Left lung (tissue), 4 donors: ENCODE measurements at regions not wholly inside any gene's neighbourhood (a gene's known extent, or its start where the extent isn't known, plus 50 kb on each side); places are given as distances from the start of the nearest gene placed in this dataset.

Experiments used
- ATAC-seq: fragments of 200-7000 bp; cut with Tn5 transposase; one replicate; pipeline ENCODE4 v1.9.1; 2020; ENCODE audit warnings: moderate library complexity
- DNase-seq, 4 donors: peaks; one replicate each; pipeline ENCODE4 v3.0.0-alpha.2; 2013 to 2020
- H3K27ac ChIP-seq, 2 donors: fragments of 200-600 bp; sonication (generic) in 1 of 2; one replicate each; pipeline versions ENCODE4 v1.5.0 to v1.8.0; 2020 to 2021
- H3K27me3 ChIP-seq, 2 donors: fragments of 200-600 bp; sonication (generic) in 1 of 2; one replicate each; pipeline versions ENCODE4 v1.5.0 to v1.8.0; 2020 to 2021
- H3K36me3 ChIP-seq, 2 donors: fragments of 200-600 bp; sonication (generic) in 1 of 2; one replicate each; pipeline versions ENCODE4 v1.5.0 to v1.8.0; 2020 to 2021
- H3K4me1 ChIP-seq, 2 donors: fragments of 200-600 bp; one replicate each; pipeline ENCODE4 v1.8.0; 2021
- H3K4me3 ChIP-seq, 2 donors: fragments of 200-600 bp; sonication (generic) in 1 of 2; one replicate each; pipeline versions ENCODE4 v1.5.0 to v1.8.0; 2020 to 2021; ENCODE audit warnings: mild to moderate bottlenecking in 1 of 2
- H3K9me3 ChIP-seq, 2 donors: fragments of 200-600 bp; sonication (generic) in 1 of 2; one replicate each; pipeline versions ENCODE4 v1.5.0 to v1.8.0; 2020 to 2021
- CTCF ChIP-seq, 2 donors: fragments of 200-600 bp; sonication (generic) in 1 of 2; IDR thresholded peaks; one replicate each; pipeline versions ENCODE4 v1.5.0 to v1.8.0; 2021; ENCODE audit warnings: antibody characterized with exemption in 2 of 2
- intact Hi-C, 2 donors: fragments of 100-400 bp; cut with DNase I; formaldehyde crosslinking; loops; one replicate each; pipeline versions ENCODE4 v1.11.2 to v1.14.2; 2022
- donor health status: DM: no; HTN: yes; CAD: no.
- donor health status: DM: no; HTN: no; CAD: no.

GRCh38 chr2:40625849-40626248 lies 174.0 kb upstream of the SLC8A1 start:
- H3K4me1 ChIP-seq, result no peaks in the 10 kb centered on the region
- TF ChIP-seq CTCF (IDR thresholded peaks at IDR 0.05), result no peak
- H3K27ac ChIP-seq, result no peak overlapping the region
- DNase-seq, result no peak
- no peaks in the 10 kb centered on the region for H3K36me3 ChIP-seq
- no peak for ATAC-seq
- intact Hi-C loops, result no loop called here
- no peaks in the 10 kb centered on the region for H3K27me3 ChIP-seq
- no peak overlapping the region for H3K4me3 ChIP-seq
- H3K9me3 ChIP-seq, result no peaks in the 10 kb centered on the region

- Histone ChIP-seq H3K36me3 (no peaks in the 10 kb centered on the region), H3K9me3 (no peaks in the 10 kb centered on the region), H3K4me1 (no peaks in the 10 kb centered on the region), H3K27ac (no peak overlapping the region), H3K4me3 (no peak overlapping the region), H3K27me3 (no peaks in the 10 kb centered on the region)
- intact Hi-C loops, result no loop called here
- DNase-seq (no peak), ATAC-seq (no peak)
- no peak for TF ChIP-seq CTCF (IDR thresholded peaks at IDR 0.05)
Observed at GRCh38 chr2:40628556-40628955, 176.7 kb upstream of the SLC8A1 start.

DNA sequence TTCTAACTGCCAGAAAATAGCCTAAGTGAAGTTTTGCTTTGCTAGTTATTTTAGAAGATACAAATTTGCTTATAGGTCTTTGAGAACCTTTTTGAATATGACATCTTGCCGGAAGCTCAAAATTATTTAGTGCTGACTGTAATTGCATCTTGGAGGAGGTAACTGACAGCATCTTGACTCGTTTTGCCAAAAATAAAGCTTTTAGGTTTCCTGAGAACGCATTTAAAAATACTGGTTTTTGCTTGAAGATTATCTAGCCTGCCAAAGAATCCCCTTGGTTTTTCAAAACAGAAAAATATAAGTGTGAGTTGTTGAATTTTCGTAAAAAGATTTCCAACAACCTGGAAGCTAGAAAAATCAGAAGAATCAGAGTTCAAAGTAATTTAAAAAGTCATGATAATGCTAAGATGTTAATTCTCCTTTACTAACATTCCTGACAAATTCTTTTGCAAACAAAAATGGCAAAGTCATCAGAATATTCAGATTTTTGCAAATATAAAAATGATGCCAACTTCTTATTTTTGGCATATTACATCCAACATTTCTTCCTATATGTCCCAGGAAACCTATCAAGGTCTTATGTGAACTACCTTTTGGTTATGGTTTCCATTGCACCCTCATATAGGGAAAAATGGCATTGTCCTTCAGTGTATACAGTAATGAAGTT lies 178.0 kb upstream of the SLC8A1 start:
- no peaks in the 10 kb centered on the region for H3K4me1 ChIP-seq
- intact Hi-C loops, result no loop called here
- no peaks in the 10 kb centered on the region for H3K27me3 ChIP-seq
- no peak overlapping the region for H3K27ac ChIP-seq
- H3K36me3 ChIP-seq, result no peaks in the 10 kb centered on the region
- DNase-seq (no peak), ATAC-seq (no peak)
- no peak overlapping the region for H3K4me3 ChIP-seq
- no peaks in the 10 kb centered on the region for H3K9me3 ChIP-seq
- TF ChIP-seq CTCF (IDR thresholded peaks at IDR 0.05), result no peak

DNA sequence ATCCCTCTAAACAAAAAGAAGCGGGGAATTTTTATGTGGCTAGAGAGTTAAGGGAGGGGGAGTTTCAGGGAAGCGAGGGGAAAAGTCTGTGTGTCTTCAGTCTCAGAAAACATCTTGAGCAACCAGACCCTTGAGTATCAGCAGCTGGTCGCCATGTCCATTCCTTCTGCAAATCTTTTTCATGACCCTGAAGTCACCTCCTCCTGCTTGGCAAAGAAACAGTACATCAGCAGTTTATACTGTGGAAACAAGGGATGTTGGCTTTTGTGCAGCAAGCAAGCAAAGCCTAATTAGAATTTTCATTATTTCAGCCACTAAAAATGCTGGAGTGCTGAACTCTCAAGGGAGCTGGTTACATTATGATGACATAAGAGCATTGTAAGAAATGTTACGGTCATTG lies 187.4 kb upstream of the SLC8A1 start:
- Histone ChIP-seq H3K27me3 (no peaks in the 10 kb centered on the region), H3K4me3 (no peak overlapping the region), H3K36me3 (no peaks in the 10 kb centered on the region), H3K27ac (no peak overlapping the region), H3K9me3 (no peaks in the 10 kb centered on the region), H3K4me1 (no peaks in the 10 kb centered on the region)
- intact Hi-C loops, result no loop called here
- DNase-seq (peak in 2 of 4 donors; percentile 59 to 83), ATAC-seq (no peak)
- no peak for TF ChIP-seq CTCF (IDR thresholded peaks at IDR 0.05)

DNA sequence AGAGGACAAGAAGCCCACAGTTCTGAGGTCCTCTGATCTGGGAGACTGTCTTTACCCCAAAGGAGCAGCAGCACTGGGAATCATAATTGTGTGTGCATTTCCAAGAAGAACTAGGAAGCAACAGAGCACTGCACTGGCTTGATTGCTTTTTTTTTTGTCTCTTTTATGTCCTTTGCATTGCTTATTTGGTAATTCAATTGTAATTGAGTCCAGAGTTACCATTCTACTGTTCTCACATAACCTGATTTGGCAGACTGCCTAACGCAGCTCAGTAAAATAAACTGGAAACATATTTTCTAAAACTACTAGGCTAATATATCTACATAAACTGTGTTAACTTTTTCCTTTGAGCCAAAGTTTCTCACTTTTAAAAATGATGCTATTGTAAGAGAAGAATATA lies 190.3 kb upstream of the SLC8A1 start:
- DNase-seq, result no peak

More for the DNA sequence above, 190.3 kb upstream of the SLC8A1 start:
- Histone ChIP-seq H3K4me3 (no peak overlapping the region), H3K36me3 (no peaks in the 10 kb centered on the region), H3K27me3 (no peaks in the 10 kb centered on the region), H3K9me3 (no peaks in the 10 kb centered on the region), H3K27ac (no peak overlapping the region), H3K4me1 (no peaks in the 10 kb centered on the region)
- no peak for ATAC-seq
- intact Hi-C loops, result no loop called here
- TF ChIP-seq CTCF (IDR thresholded peaks at IDR 0.05), result no peak
